MM.1S (cell line): ENCODE measurements at regions not wholly inside any gene's neighbourhood (a gene's known extent, or its start where the extent isn't known, plus 50 kb on each side); places are given as distances from the start of the nearest gene placed in this dataset.

Experiments used
- DNase-seq: peaks from one replicate; pipeline ENCODE4 v3.0.0-alpha.2; 2015
- H2AFZ ChIP-seq: fragments of 300-600 bp; sonication (generic); 2 replicates; pipeline ENCODE4 v1.6.0; 2016; ENCODE audit warnings: antibody characterized with exemption, low read length
- H3F3A ChIP-seq: fragments of 300-600 bp; sonication (generic); 2 replicates; pipeline ENCODE4 v1.6.1; 2016; ENCODE audit warnings: mild to moderate bottlenecking, antibody characterized with exemption, low read length, moderate library complexity, mixed read lengths; ENCODE audit not compliant: insufficient read depth
- H3K27ac ChIP-seq: fragments of 300-600 bp; sonication (generic); 2 replicates; pipeline ENCODE4 v1.5.1; 2016; ENCODE audit warnings: mild to moderate bottlenecking, low read length
- H3K27me3 ChIP-seq: fragments of 300-600 bp; sonication (generic); replicated peaks from 2 replicates; pipeline ENCODE4 v1.6.0; 2016; ENCODE audit warnings: low read length; ENCODE audit not compliant: insufficient read depth
- H3K36me3 ChIP-seq: fragments of 300-600 bp; sonication (generic); replicated peaks from 2 replicates; pipeline ENCODE4 v1.6.1; 2016; ENCODE audit warnings: mild to moderate bottlenecking, low read length, mixed read lengths; ENCODE audit not compliant: insufficient read depth
- H3K4me1 ChIP-seq: fragments of 300-600 bp; sonication (generic); 2 replicates; pipeline ENCODE4 v1.6.1; 2016; ENCODE audit warnings: low read length, mixed read lengths
- H3K4me2 ChIP-seq: fragments of 300-600 bp; sonication (generic); 2 replicates; pipeline ENCODE4 v1.6.0; 2016; ENCODE audit warnings: low read depth, low read length
- H3K4me3 ChIP-seq: fragments of 300-600 bp; sonication (generic); 2 replicates; pipeline ENCODE4 v1.5.1; 2016; ENCODE audit warnings: low read length, mixed read lengths
- H3K79me2 ChIP-seq: fragments of 300-600 bp; sonication (generic); 2 replicates; pipeline ENCODE4 v1.6.1; 2016; ENCODE audit warnings: mixed run types, low read length, mixed read lengths
- H3K9ac ChIP-seq: fragments of 300-600 bp; sonication (generic); 2 replicates; pipeline ENCODE4 v1.6.1; 2016; ENCODE audit warnings: low read length, mixed read lengths
- H3K9me2 ChIP-seq: fragments of 300-600 bp; sonication (generic); replicated peaks from 2 replicates; pipeline ENCODE4 v1.6.1; 2016; ENCODE audit warnings: mild to moderate bottlenecking, low read length, mixed read lengths; ENCODE audit not compliant: insufficient read depth
- H3K9me3 ChIP-seq: fragments of 300-600 bp; sonication (generic); replicated peaks from 2 replicates; pipeline ENCODE4 v1.6.1; 2016; ENCODE audit warnings: mild to moderate bottlenecking, low read length, mixed read lengths; ENCODE audit not compliant: insufficient read depth
- H4K20me1 ChIP-seq: fragments of 300-600 bp; sonication (generic); 2 replicates; pipeline ENCODE4 v1.6.1; 2016; ENCODE audit warnings: mild to moderate bottlenecking, low read length, moderate library complexity, mixed read lengths; ENCODE audit not compliant: insufficient read depth
- EZH2 ChIP-seq: fragments of 300-600 bp; sonication (generic); optimal IDR thresholded peaks from 2 replicates; pipeline ENCODE3; 2017; ENCODE audit warnings: low read depth, mild to moderate bottlenecking, antibody characterized with exemption, low read length, mixed read lengths
- EZH2phosphoT487 ChIP-seq: fragments of 300-600 bp; sonication (generic); IDR thresholded peaks from 2 replicates; pipeline ENCODE4 v1.6.1; 2018; ENCODE audit warnings: antibody characterized with exemption, low read length
- TF ChIP-seq, protein P1 (sequence below): fragments of 300-600 bp; sonication (generic); IDR thresholded peaks from 2 replicates; pipeline ENCODE4 v1.5.1; 2016; ENCODE audit warnings: antibody characterized with exemption, low read length, mixed read lengths

GRCh38 chr7:35319606-35320005 is 65.7 kb upstream of the TBX20 start:
- H3F3A ChIP-seq: no peaks in the 10 kb centered on the region
- TF ChIP-seq EZH2phosphoT487 (no peak), EZH2 (no peak)
- TF ChIP-seq, protein P1, sequence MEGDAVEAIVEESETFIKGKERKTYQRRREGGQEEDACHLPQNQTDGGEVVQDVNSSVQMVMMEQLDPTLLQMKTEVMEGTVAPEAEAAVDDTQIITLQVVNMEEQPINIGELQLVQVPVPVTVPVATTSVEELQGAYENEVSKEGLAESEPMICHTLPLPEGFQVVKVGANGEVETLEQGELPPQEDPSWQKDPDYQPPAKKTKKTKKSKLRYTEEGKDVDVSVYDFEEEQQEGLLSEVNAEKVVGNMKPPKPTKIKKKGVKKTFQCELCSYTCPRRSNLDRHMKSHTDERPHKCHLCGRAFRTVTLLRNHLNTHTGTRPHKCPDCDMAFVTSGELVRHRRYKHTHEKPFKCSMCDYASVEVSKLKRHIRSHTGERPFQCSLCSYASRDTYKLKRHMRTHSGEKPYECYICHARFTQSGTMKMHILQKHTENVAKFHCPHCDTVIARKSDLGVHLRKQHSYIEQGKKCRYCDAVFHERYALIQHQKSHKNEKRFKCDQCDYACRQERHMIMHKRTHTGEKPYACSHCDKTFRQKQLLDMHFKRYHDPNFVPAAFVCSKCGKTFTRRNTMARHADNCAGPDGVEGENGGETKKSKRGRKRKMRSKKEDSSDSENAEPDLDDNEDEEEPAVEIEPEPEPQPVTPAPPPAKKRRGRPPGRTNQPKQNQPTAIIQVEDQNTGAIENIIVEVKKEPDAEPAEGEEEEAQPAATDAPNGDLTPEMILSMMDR: no peak
- no peaks in the 10 kb centered on the region for H3K36me3 ChIP-seq
- H3K27ac ChIP-seq: no peak overlapping the region
- no peaks in the 10 kb centered on the region for H3K4me1 ChIP-seq
- H4K20me1 ChIP-seq: no peaks in the 10 kb centered on the region
- no peak for DNase-seq
- H3K9me3 ChIP-seq: no peaks in the 10 kb centered on the region
- no peak overlapping the region for H2AFZ ChIP-seq
- no peak overlapping the region for H3K9ac ChIP-seq
- no peak overlapping the region for H3K4me3 ChIP-seq
- no peaks in the 10 kb centered on the region for H3K27me3 ChIP-seq
- H3K79me2 ChIP-seq: no peaks in the 10 kb centered on the region
- H3K4me2 ChIP-seq: no peak overlapping the region
- no peaks in the 10 kb centered on the region for H3K9me2 ChIP-seq

- Histone ChIP-seq H4K20me1 (no peaks in the 10 kb centered on the region), H3K4me3 (no peak overlapping the region), H3F3A (no peaks in the 10 kb centered on the region), H3K4me2 (no peak overlapping the region), H3K79me2 (no peaks in the 10 kb centered on the region), H3K27me3 (no peaks in the 10 kb centered on the region), H3K36me3 (no peaks in the 10 kb centered on the region), H3K27ac (no peak overlapping the region), H3K9ac (no peak overlapping the region), H2AFZ (no peak overlapping the region), H3K4me1 (no peaks in the 10 kb centered on the region), H3K9me2 (no peaks in the 10 kb centered on the region), H3K9me3 (no peaks in the 10 kb centered on the region)
- TF ChIP-seq EZH2: no peak
- TF ChIP-seq, protein P1: no peak
- no peak for TF ChIP-seq EZH2phosphoT487
- DNase-seq: no peak
Measured at GRCh38 chr7:35316549-35316948, 62.6 kb upstream of the TBX20 start.

DNA sequence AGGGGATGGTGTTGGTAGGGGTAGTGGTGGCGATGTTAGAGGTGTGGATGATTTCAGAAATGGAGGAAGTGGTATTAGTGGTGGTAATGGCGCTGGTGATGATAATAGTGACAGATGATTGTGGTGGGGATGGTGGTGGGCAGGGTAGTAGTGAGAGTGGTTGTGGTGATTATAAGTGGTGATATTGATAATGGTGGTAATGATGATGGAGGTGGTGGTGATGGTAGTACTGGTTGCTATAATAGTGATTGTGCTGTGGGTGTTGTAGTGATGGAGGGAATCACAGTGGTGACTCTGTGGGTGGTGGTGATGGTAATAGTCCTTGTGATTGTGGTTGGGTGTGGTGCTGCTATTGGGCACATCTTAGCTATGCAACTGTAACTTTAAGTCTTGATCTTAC is 61.6 kb upstream of the TBX20 start:
- DNase-seq: no peak
- H3K79me2 ChIP-seq: no peaks in the 10 kb centered on the region
- H3K27ac ChIP-seq: no peak overlapping the region
- TF ChIP-seq EZH2 (no peak), EZH2phosphoT487 (no peak)
- TF ChIP-seq, protein P1: no peak
- H3K27me3 ChIP-seq: no peaks in the 10 kb centered on the region
- no peak overlapping the region for H2AFZ ChIP-seq
- no peaks in the 10 kb centered on the region for H3K9me2 ChIP-seq
- H3K9ac ChIP-seq: no peak overlapping the region
- no peak overlapping the region for H3K4me2 ChIP-seq
- H3K4me1 ChIP-seq: no peaks in the 10 kb centered on the region
- H4K20me1 ChIP-seq: no peaks in the 10 kb centered on the region
- H3F3A ChIP-seq: no peaks in the 10 kb centered on the region
- H3K4me3 ChIP-seq: no peak overlapping the region
- H3K36me3 ChIP-seq: no peaks in the 10 kb centered on the region
- H3K9me3 ChIP-seq: no peaks in the 10 kb centered on the region

DNA sequence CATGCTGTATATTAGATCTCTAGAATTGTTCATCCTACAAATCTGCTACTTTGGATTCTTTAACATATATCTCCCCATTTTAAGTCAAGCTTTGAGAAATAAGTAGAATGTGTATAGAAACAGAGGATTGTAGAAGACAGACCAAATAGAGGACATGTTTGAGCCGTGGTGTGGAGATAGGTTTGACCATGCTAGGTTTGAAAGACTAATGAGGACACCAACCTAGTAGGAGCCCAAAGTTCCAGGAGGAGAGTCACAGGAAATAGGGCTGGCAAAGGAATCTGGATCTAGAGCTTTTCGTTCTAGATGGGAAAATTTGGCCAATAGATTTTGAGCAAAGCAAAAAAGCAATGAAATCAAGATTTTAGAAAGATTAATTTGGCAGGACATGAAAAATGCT is 60.5 kb upstream of the TBX20 start:
- no peak for DNase-seq
- H3K4me2 ChIP-seq: no peak overlapping the region
- no peak overlapping the region for H2AFZ ChIP-seq
- no peaks in the 10 kb centered on the region for H3K79me2 ChIP-seq
- H3K27me3 ChIP-seq: no peaks in the 10 kb centered on the region
- no peak overlapping the region for H3K4me3 ChIP-seq
- H3F3A ChIP-seq: no peaks in the 10 kb centered on the region
- no peaks in the 10 kb centered on the region for H3K9me3 ChIP-seq
- H3K36me3 ChIP-seq: no peaks in the 10 kb centered on the region
- no peak overlapping the region for H3K27ac ChIP-seq
- no peak overlapping the region for H3K9ac ChIP-seq
- H4K20me1 ChIP-seq: no peaks in the 10 kb centered on the region
- no peaks in the 10 kb centered on the region for H3K9me2 ChIP-seq
- TF ChIP-seq EZH2: no peak
- TF ChIP-seq EZH2phosphoT487: no peak
- TF ChIP-seq, protein P1: no peak
- H3K4me1 ChIP-seq: no peaks in the 10 kb centered on the region
